SK-N-SH treated with all-trans-retinoic acid at 6 μM for 48 hours (cell line): ENCODE measurements at regions not wholly inside any gene's neighbourhood (a gene's known extent, or its start where the extent isn't known, plus 50 kb on each side); places are given as distances from the start of the nearest gene placed in this dataset.

Experiments
- ATAC-seq: fragments of 200-7000 bp; cut with Tn5 transposase; 3 replicates; pipeline ENCODE4 v1.9.1; 2020; ENCODE audit warnings: mild to moderate bottlenecking, moderate library complexity
- ARNTL ChIP-seq: fragments of 450-650 bp; formaldehyde crosslinking; IDR thresholded peaks from 2 replicates; pipeline ENCODE4 v1.5.0; 2020; ENCODE audit warnings: low read depth, mild to moderate bottlenecking, moderate library complexity, borderline replicate concordance
- BACH2 ChIP-seq: fragments of 250-450 bp; sonication (Bioruptor Pico); IDR thresholded peaks from 2 replicates; pipeline ENCODE4 v1.9.0; 2021; ENCODE audit warnings: mild to moderate bottlenecking, borderline replicate concordance
- CREB5 ChIP-seq: fragments of 250-450 bp; sonication (Bioruptor Pico); IDR thresholded peaks from 2 replicates; pipeline ENCODE4 v1.5.1; 2020; ENCODE audit warnings: low read depth, mild to moderate bottlenecking, moderate library complexity
- CSDC2 ChIP-seq: fragments of 250-450 bp; sonication (Bioruptor Pico); IDR thresholded peaks from 2 replicates; pipeline ENCODE4 v1.5.0; 2020; ENCODE audit warnings: mild to moderate bottlenecking, moderate library complexity
- CSRNP3 ChIP-seq: fragments of 250-450 bp; sonication (Bioruptor Pico); IDR thresholded peaks from 2 replicates; pipeline ENCODE4 v1.5.1; 2021; ENCODE audit warnings: mild to moderate bottlenecking, moderate library complexity
- ESRRG ChIP-seq: fragments of 250-450 bp; sonication (Bioruptor Pico); IDR thresholded peaks from 2 replicates; pipeline ENCODE4 v1.6.1; 2021; ENCODE audit warnings: mild to moderate bottlenecking
- GLIS3 ChIP-seq: fragments of 250-450 bp; sonication (Bioruptor Pico); IDR thresholded peaks from 2 replicates; pipeline ENCODE4 v1.5.0; 2020; ENCODE audit warnings: mild to moderate bottlenecking, moderate library complexity
- ISL1 ChIP-seq: fragments of 250-450 bp; sonication (Bioruptor Pico); IDR thresholded peaks from 2 replicates; pipeline ENCODE4 v2.1.2; 2022; ENCODE audit warnings: mild to moderate bottlenecking, moderate library complexity
- OSR1 ChIP-seq: fragments of 250-450 bp; sonication (Bioruptor Pico); IDR thresholded peaks from 2 replicates; pipeline ENCODE4 v1.8.0; 2022; ENCODE audit warnings: moderate library complexity, mild to moderate bottlenecking, inconsistent platforms
- PATZ1 ChIP-seq: fragments of 250-450 bp; sonication (Bioruptor Pico); IDR thresholded peaks from 2 replicates; pipeline ENCODE4 v1.8.0; 2020; ENCODE audit warnings: mild to moderate bottlenecking, moderate library complexity, borderline replicate concordance
- PPARA ChIP-seq: fragments of 250-450 bp; sonication (Bioruptor Pico); IDR thresholded peaks from 2 replicates; pipeline ENCODE4 v1.5.0; 2020; ENCODE audit warnings: mild to moderate bottlenecking, borderline replicate concordance
- RARB ChIP-seq: fragments of 250-450 bp; sonication (Bioruptor Pico); IDR thresholded peaks from 2 replicates; pipeline ENCODE4 v1.8.0; 2021; ENCODE audit warnings: mild to moderate bottlenecking, moderate library complexity
- SNAI2 ChIP-seq: fragments of 250-450 bp; sonication (Bioruptor Pico); IDR thresholded peaks from 2 replicates; pipeline ENCODE4 v1.5.0; 2020; ENCODE audit warnings: mild to moderate bottlenecking, moderate library complexity
- TCF4 ChIP-seq: fragments of 250-450 bp; sonication (Bioruptor Pico); IDR thresholded peaks from 2 replicates; pipeline ENCODE4 v1.8.0; 2021; ENCODE audit warnings: mild to moderate bottlenecking, moderate library complexity, borderline replicate concordance
- TOX ChIP-seq: fragments of 250-450 bp; sonication (Bioruptor Pico); IDR thresholded peaks from 2 replicates; pipeline ENCODE4 v1.8.0; 2021; ENCODE audit warnings: mild to moderate bottlenecking, moderate library complexity, borderline replicate concordance
- TSHZ2 ChIP-seq: fragments of 250-450 bp; sonication (Bioruptor Pico); IDR thresholded peaks from 2 replicates; pipeline ENCODE4 v1.5.0; 2020; ENCODE audit warnings: mild to moderate bottlenecking, moderate library complexity
- ZC3H10 ChIP-seq: fragments of 250-450 bp; sonication (Bioruptor Pico); IDR thresholded peaks from 2 replicates; pipeline ENCODE4 v1.5.1; 2021; ENCODE audit warnings: mild to moderate bottlenecking, moderate library complexity
- ZFP3 ChIP-seq: fragments of 250-450 bp; sonication (Bioruptor Pico); IDR thresholded peaks from 2 replicates; pipeline ENCODE4 v1.5.0; 2020; ENCODE audit warnings: mild to moderate bottlenecking, moderate library complexity
- ZFP30 ChIP-seq: fragments of 450-650 bp; formaldehyde crosslinking; IDR thresholded peaks from 2 replicates; pipeline ENCODE4 v1.5.0; 2022; ENCODE audit warnings: mild to moderate bottlenecking, moderate library complexity
- ZNF565 ChIP-seq: fragments of 450-650 bp; formaldehyde crosslinking; conservative IDR thresholded peaks from 2 replicates; pipeline ENCODE4 v1.5.0; 2020; ENCODE audit warnings: low read depth, mild to moderate bottlenecking, moderate library complexity
- ZNF70 ChIP-seq: fragments of 450-650 bp; formaldehyde crosslinking; IDR thresholded peaks from 2 replicates; pipeline ENCODE4 v1.5.0; 2020; ENCODE audit warnings: mild to moderate bottlenecking, moderate library complexity
- ZNF8 ChIP-seq: fragments of 450-650 bp; formaldehyde crosslinking; IDR thresholded peaks from 2 replicates; pipeline ENCODE4 v1.5.0; 2020; ENCODE audit warnings: mild to moderate bottlenecking, moderate library complexity
- TF ChIP-seq, protein P1 (sequence below): fragments of 250-450 bp; sonication (Bioruptor Pico); IDR thresholded peaks from 2 replicates; pipeline ENCODE4 v1.8.0; 2021; ENCODE audit warnings: low read depth, mild to moderate bottlenecking, moderate library complexity, borderline replicate concordance

GRCh38 chr13:53807251-53807834 lies 778.7 kb downstream of the OLFM4 start:
- TF ChIP-seq BACH2 (CRISPR knock-in tag), result no peak
- no peak for TF ChIP-seq OSR1 (CRISPR knock-in tag)
- no peak for TF ChIP-seq SNAI2
- TF ChIP-seq TOX (CRISPR knock-in tag), result no peak
- no peak for TF ChIP-seq TCF4 (CRISPR knock-in tag)
- ATAC-seq, result no peak

DNA sequence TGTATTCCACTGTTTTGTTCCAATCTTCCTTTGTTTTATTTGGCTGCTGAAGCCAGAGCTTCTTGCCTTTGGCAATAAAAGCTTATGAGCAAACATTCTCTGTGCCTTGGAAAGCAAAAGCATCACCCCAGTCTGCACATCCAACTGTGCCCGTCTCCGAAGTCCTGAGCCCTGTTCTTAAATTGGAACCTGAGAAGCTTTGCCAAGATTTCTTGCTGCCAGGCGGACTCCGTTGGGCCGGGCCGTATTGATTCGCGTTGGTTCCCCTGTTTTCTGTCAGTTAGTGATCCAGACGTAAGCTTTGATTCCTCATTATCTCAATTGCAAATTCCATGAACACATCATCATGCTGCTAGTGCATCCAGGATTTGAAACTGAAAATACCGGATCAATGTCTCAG lies 793.0 kb downstream of the OLFM4 start:
- TF ChIP-seq CREB5 (no peak), SNAI2 (no peak), ZC3H10 (CRISPR knock-in tag) (no peak), ISL1 (CRISPR knock-in tag) (no peak), CSRNP3 (CRISPR knock-in tag) (no peak), TCF4 (CRISPR knock-in tag) (no peak), ESRRG (CRISPR knock-in tag) (no peak), ZNF70 (CRISPR knock-in tag) (no peak), BACH2 (CRISPR knock-in tag) (no peak), RARB (no peak), GLIS3 (CRISPR knock-in tag) (no peak), ARNTL (CRISPR knock-in tag) (no peak), CSDC2 (no peak), PPARA (CRISPR knock-in tag) (no peak), TSHZ2 (CRISPR knock-in tag) (no peak), PATZ1 (CRISPR knock-in tag) (no peak)
- TF ChIP-seq, protein P1, sequence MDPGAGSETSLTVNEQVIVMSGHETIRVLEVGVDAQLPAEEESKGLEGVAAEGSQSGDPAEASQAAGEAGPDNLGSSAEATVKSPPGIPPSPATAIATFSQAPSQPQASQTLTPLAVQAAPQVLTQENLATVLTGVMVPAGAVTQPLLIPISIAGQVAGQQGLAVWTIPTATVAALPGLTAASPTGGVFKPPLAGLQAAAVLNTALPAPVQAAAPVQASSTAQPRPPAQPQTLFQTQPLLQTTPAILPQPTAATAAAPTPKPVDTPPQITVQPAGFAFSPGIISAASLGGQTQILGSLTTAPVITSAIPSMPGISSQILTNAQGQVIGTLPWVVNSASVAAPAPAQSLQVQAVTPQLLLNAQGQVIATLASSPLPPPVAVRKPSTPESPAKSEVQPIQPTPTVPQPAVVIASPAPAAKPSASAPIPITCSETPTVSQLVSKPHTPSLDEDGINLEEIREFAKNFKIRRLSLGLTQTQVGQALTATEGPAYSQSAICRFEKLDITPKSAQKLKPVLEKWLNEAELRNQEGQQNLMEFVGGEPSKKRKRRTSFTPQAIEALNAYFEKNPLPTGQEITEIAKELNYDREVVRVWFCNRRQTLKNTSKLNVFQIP (CRISPR knock-in tag), result no peak
- ATAC-seq, result no peak

GRCh38 chr13:53822136-53822535 lies 793.5 kb downstream of the OLFM4 start:
- no peak for ATAC-seq
- TF ChIP-seq CREB5 (no peak), ZNF70 (CRISPR knock-in tag) (no peak), ZFP3 (no peak), TSHZ2 (CRISPR knock-in tag) (no peak), ISL1 (CRISPR knock-in tag) (no peak), ARNTL (CRISPR knock-in tag) (no peak), ZNF565 (CRISPR knock-in tag) (no peak), CSRNP3 (CRISPR knock-in tag) (no peak), ZFP30 (CRISPR knock-in tag) (no peak), GLIS3 (CRISPR knock-in tag) (no peak), RARB (no peak), BACH2 (CRISPR knock-in tag) (no peak), ZNF8 (CRISPR knock-in tag) (no peak)
